Ishikawa (cell line): ENCODE measurements at regions not wholly inside any gene's neighbourhood (a gene's known extent, or its start where the extent isn't known, plus 50 kb on each side); places are given as distances from the start of the nearest gene placed in this dataset.

ENCODE experiments used
- EP300 ChIP-seq: IDR thresholded peaks from 2 replicates; pipeline ENCODE4 v1.6.1; 2012; ENCODE audit warnings: borderline replicate concordance
- FOXM1 ChIP-seq: IDR thresholded peaks from 2 replicates; pipeline ENCODE4 v1.6.1; 2012; ENCODE audit warnings: low read depth, borderline replicate concordance
- TAF1 ChIP-seq: IDR thresholded peaks from 2 replicates; pipeline ENCODE4 v1.6.1; 2012; ENCODE audit warnings: low read depth, mild to moderate bottlenecking
- TCF12 ChIP-seq: IDR thresholded peaks from 2 replicates; pipeline ENCODE4 v1.6.1; 2012; ENCODE audit warnings: low read depth
- USF1 ChIP-seq: IDR thresholded peaks from 2 replicates; pipeline ENCODE4 v1.6.1; 2012

- no peak for TF ChIP-seq FOXM1
- no peak for TF ChIP-seq USF1
- no peak for TF ChIP-seq TCF12
- no peak for TF ChIP-seq TAF1
- TF ChIP-seq EP300 = no peak
Measured at GRCh38 chrX:109936114-109936513, 66.8 kb upstream of the TMEM164 start.
